GM12878 (cell line): ENCODE measurements at regions not wholly inside any gene's neighbourhood (a gene's known extent, or its start where the extent isn't known, plus 50 kb on each side); places are given as distances from the start of the nearest gene placed in this dataset.

Source experiments
- ASH2L ChIP-seq: fragments of 300-600, 200-600 bp; sonication (generic); IDR thresholded peaks from 2 replicates; pipeline ENCODE4 v1.6.1; 2017; ENCODE audit warnings: low read depth, mild to moderate bottlenecking, borderline replicate concordance
- EGR1 ChIP-seq, 2 experiments: IDR thresholded peaks; 1 replicate in 1 of 2; 2 replicates in 1 of 2; pipeline ENCODE4 v1.6.1; 2011 to 2012; ENCODE audit warnings: low read depth in 2 of 2, low read length in 2 of 2, borderline replicate concordance in 1 of 2, mild to moderate bottlenecking in 1 of 2, moderate library complexity in 1 of 2
- NR2C2 ChIP-seq: IDR thresholded peaks from 2 replicates; pipeline ENCODE4 v1.6.1; 2011; ENCODE audit warnings: borderline replicate concordance, low read depth; ENCODE audit not compliant: control insufficient read depth, insufficient read length
- RFX5 ChIP-seq: IDR thresholded peaks from 2 replicates; pipeline ENCODE4 v1.6.1; 2011; ENCODE audit warnings: low read depth, low read length, improper control_type of control experiment
- TF ChIP-seq, protein P1 (sequence below): fragments of 450-650 bp; IDR thresholded peaks from 2 replicates; pipeline ENCODE4 v1.6.1; 2017; ENCODE audit warnings: mild to moderate bottlenecking, low read depth, inconsistent platforms; ENCODE audit not compliant: poor library complexity, severe bottlenecking
- TF ChIP-seq, protein P2 (sequence below): fragments of 150-350 bp; IDR thresholded peaks from 2 replicates; pipeline ENCODE4 v1.6.1; 2016; ENCODE audit warnings: low read depth, low read length
- TF ChIP-seq, protein P3 (sequence below): fragments of 450-650 bp; IDR thresholded peaks from 2 replicates; pipeline ENCODE4 v1.6.1; 2017; ENCODE audit warnings: antibody characterized with exemption, mild to moderate bottlenecking, moderate library complexity

DNA sequence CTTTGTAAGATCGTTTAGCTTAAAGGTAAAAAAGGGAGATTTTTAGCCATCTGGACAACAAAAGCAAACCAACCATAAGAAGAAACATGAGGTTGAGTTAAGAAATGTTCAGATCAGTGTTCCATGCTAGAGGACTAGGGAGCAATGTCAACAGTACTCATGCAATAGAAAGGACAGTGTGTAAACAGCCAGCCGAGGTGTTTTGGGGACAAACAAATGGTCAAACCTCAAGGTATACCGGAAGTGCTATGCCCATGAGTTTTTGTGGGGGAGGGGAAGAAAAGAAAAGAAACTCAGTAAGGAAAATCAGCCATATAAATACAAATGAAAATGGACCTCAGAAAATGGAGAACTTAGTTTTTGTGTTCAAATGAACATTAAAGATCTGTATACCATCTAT is 289.5 kb upstream of the GRM7 start:
- TF ChIP-seq, protein P1, sequence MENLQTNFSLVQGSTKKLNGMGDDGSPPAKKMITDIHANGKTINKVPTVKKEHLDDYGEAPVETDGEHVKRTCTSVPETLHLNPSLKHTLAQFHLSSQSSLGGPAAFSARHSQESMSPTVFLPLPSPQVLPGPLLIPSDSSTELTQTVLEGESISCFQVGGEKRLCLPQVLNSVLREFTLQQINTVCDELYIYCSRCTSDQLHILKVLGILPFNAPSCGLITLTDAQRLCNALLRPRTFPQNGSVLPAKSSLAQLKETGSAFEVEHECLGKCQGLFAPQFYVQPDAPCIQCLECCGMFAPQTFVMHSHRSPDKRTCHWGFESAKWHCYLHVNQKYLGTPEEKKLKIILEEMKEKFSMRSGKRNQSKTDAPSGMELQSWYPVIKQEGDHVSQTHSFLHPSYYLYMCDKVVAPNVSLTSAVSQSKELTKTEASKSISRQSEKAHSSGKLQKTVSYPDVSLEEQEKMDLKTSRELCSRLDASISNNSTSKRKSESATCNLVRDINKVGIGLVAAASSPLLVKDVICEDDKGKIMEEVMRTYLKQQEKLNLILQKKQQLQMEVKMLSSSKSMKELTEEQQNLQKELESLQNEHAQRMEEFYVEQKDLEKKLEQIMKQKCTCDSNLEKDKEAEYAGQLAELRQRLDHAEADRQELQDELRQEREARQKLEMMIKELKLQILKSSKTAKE: no peak
- TF ChIP-seq NR2C2 (no peak), ASH2L (no peak), EGR1 (IDR thresholded peaks at IDR 0.05; ENCODE audit: borderline replicate concordance in 1 of 2, low read depth in 2 of 2, low read length in 2 of 2) (no peak), RFX5 (no peak)
- TF ChIP-seq, protein P2, sequence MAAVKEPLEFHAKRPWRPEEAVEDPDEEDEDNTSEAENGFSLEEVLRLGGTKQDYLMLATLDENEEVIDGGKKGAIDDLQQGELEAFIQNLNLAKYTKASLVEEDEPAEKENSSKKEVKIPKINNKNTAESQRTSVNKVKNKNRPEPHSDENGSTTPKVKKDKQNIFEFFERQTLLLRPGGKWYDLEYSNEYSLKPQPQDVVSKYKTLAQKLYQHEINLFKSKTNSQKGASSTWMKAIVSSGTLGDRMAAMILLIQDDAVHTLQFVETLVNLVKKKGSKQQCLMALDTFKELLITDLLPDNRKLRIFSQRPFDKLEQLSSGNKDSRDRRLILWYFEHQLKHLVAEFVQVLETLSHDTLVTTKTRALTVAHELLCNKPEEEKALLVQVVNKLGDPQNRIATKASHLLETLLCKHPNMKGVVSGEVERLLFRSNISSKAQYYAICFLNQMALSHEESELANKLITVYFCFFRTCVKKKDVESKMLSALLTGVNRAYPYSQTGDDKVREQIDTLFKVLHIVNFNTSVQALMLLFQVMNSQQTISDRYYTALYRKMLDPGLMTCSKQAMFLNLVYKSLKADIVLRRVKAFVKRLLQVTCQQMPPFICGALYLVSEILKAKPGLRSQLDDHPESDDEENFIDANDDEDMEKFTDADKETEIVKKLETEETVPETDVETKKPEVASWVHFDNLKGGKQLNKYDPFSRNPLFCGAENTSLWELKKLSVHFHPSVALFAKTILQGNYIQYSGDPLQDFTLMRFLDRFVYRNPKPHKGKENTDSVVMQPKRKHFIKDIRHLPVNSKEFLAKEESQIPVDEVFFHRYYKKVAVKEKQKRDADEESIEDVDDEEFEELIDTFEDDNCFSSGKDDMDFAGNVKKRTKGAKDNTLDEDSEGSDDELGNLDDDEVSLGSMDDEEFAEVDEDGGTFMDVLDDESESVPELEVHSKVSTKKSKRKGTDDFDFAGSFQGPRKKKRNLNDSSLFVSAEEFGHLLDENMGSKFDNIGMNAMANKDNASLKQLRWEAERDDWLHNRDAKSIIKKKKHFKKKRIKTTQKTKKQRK: no peak
- TF ChIP-seq, protein P3, sequence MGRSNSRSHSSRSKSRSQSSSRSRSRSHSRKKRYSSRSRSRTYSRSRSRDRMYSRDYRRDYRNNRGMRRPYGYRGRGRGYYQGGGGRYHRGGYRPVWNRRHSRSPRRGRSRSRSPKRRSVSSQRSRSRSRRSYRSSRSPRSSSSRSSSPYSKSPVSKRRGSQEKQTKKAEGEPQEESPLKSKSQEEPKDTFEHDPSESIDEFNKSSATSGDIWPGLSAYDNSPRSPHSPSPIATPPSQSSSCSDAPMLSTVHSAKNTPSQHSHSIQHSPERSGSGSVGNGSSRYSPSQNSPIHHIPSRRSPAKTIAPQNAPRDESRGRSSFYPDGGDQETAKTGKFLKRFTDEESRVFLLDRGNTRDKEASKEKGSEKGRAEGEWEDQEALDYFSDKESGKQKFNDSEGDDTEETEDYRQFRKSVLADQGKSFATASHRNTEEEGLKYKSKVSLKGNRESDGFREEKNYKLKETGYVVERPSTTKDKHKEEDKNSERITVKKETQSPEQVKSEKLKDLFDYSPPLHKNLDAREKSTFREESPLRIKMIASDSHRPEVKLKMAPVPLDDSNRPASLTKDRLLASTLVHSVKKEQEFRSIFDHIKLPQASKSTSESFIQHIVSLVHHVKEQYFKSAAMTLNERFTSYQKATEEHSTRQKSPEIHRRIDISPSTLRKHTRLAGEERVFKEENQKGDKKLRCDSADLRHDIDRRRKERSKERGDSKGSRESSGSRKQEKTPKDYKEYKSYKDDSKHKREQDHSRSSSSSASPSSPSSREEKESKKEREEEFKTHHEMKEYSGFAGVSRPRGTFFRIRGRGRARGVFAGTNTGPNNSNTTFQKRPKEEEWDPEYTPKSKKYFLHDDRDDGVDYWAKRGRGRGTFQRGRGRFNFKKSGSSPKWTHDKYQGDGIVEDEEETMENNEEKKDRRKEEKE: no peak
